RCC 7860 (cell line): ENCODE measurements at regions not wholly inside any gene's neighbourhood (a gene's known extent, or its start where the extent isn't known, plus 50 kb on each side); places are given as distances from the start of the nearest gene placed in this dataset.

Source experiments
- DNase-seq: peaks from one replicate; pipeline ENCODE4 v3.0.0-alpha.2; 2015; ENCODE audit warnings: low spot score
- FAIRE-seq: peaks from 2 replicates; lab custom pipeline; 2012; peaks lifted over from hg19 to GRCh38; lab: Jason Lieb, UNC

DNA sequence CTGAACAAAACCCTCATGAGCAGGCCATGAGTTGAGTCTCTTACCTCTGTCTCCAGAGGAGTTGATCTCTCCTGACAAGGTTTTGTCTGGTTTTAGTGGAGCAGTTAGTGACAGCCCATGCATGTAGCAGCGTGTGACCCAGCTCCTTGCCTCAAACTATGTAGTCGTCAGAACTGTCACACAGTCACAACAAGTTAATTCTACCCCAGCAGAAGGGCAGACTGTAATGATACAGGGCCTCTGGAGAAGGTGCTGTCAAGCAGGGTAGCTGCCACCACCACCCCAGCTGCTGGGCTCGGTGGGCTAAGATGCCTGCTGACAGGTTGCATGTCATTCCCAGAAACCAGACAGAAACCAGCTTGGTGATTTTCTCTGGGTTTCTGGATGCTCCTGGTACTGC, 194.5 kb downstream of the PSAT1 start:
- FAIRE-seq = no peak
- DNase-seq = no peak

DNA sequence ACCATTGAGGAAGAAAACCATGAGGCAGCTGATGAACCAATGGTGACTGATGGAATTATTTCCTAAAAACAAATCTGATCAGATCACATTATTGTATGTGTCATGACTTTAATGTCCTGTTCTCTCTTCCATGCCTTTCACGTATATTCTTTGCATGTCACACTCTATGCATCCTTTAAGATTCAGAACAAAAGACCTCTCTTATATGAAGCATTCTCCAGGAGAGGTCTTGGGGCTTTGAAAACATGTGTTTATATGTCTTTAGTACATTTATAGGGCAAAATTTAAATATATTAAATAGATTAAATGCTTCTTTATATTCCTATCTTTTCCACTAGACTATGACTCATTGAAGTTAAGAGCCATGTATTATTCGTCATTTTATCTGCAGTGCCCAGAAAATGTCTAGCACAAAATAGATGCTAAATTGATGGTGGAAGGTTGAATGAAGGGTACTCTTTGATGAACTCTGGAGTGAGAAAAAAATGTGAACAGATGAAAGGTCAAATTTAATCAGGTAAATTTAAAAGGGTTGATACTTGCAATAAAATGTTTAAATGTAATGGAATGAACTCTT, 196.3 kb downstream of the PSAT1 start:
- FAIRE-seq (no peak), DNase-seq (no peak)

DNA sequence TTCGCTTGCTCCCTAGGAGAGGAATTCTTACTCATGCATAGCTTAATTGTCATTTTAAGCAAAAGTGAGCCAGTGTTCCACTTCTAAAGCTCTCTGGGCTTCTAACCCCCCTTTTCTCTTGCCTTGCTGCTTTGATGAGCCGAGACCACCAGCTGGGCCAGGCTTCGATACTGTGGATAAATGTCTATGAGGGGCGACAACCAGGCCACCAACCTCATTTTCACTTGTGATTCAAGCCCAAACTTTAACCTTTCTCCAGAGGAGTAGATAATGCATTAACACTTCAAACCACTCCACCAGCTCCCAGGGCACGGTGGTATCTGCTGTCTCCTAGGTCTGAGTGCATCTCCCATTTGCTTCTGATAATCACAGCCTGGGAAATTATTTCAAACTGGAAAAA, 205.6 kb downstream of the PSAT1 start:
- no peak for FAIRE-seq
- no peak for DNase-seq

DNA sequence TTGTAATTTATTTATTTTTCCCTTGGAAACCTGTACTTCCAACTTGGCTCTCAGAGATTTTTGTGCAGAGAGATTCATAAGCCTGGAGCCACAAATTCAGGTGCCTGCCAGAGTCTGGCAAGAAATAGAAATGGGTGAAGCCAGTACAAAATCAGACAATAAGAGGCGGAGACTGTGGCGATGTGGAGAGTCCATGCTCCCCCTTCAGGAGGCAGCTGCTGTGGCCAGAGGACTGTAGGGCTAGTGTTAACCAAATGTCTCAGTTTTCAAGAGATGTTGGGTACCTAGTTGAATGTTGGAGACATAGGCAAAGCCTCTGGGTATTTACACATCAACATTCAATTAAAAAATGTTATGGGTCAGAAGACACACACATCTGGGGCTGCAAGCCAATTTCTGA, 208.6 kb downstream of the PSAT1 start:
- DNase-seq = no peak
- FAIRE-seq = no peak

DNA sequence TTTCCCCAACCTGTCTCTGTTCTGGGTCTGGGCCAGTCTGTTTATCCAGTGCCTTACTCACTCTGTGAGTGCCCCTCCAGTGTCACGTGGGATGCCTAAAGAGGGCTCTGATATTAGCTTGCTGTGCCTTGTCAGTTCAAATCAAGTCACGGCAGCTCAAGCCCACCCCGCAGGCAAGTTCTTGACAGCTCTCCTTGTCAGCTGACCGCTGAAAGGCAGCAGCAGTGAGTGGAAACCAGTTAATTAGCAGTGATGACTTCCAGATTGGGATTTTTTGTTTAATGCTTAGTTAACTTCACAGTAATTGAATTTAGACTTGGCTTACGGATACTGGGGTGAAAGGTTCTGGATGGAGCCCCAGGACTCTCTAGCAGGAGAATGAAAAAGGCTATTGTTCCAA, 210.1 kb downstream of the PSAT1 start:
- no peak for FAIRE-seq

DNA sequence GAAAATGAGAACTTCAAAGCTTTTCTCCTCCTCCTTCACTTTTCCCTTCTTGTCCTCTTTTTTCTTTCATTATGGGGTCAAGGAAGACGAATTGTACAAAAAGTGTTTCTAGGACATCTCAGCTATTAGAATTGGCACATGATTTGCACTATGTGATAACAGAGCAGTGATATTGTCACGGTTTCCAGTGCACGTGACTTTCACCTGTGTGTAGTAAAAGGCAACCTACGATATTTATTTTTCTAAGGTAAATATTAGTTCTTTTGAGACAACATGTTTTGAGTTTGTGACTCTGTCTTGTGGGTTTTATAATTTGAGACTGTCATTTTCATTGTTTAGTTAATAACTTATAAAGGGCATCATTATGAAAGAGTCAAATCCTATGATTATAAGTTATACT, 213.1 kb downstream of the PSAT1 start:
- FAIRE-seq = no peak
- DNase-seq = no peak

More for the DNA sequence above, 210.1 kb downstream of the PSAT1 start:
- no peak for DNase-seq

DNA sequence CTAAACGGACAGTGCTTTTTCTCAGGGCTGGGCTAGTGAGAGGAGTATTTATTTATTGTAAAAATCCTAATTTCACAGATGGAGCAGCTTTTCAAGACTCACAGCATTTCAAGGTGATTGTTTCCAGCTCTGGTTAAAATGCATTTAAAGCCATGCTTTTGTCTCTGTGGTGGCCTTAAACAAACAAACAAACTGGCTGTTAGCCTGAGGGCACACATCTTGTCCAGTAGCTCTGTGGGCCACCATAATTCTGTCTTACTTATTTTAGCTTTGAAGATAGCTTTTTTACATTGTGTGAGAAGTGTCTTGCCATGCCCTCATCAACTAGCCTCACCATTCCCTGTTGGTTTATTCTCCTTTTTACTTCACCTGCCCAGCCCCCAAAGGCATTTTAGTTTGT, 218.2 kb downstream of the PSAT1 start:
- DNase-seq (no peak), FAIRE-seq (no peak)

DNA sequence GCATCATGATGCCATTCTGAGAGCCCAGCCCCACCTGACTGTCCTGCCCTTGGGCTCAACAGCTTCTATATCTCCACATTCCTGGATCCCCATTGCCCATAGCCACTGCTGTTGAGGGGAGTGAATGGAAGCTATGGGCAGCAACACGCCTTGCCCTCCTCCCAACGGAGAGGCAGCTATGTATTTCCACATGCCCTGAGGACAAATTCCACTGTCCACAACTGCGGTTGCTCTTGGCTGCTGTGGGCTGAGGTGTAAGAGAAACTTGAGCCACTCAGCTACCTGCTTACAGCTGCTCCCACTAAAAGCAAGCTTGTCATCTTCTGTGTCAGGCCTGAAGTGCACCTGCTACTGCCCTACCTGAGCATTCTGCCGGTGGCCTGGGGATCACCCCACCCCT, 222.9 kb downstream of the PSAT1 start:
- no peak for DNase-seq

DNA sequence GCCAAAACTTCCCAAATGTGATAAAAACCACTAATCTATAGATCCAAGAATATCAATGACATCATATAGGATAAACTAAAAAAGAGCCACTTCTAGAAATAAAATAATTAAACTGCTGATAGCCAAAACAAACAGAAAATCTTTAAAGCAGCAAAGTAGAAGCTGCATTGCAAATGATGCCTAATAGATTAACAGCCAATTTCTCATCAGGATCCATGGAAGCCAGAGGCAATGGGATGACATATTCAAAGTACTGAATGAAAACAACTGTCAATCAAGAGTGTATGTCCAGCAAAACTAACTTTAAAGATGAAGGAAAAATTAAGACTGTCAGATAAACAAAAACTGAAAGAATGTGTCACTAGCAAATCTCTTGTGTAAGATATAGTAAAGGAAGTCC, 224.8 kb downstream of the PSAT1 start:
- DNase-seq (no peak), FAIRE-seq (no peak)

More for the DNA sequence above, 222.9 kb downstream of the PSAT1 start:
- FAIRE-seq = no peak

DNA sequence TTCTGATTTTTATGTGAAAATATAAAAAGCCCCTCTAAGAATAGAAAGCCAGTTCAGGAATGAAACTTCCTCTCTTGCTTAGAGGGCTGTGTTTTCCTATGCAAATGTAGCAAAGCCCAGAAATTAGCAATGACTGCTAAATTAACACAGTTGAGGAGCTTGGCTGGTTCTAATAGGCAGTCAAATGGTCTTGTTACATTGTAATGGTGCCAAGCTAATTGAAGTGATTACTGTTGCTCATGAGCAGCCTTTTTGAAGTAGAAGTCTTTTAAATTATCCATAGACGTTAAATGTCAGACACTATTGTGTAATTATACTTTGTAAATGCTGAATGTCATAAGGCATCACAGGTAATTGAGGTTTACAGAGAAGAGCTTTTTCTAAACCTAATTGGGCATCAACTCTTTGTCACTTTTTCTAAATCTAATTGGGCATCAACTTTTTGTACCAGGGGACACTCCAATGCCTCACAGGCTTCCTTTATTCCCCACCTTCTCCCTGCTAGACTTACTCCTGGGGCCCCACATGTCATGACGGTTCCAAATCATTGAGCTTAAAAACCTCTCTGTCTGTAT, 229.1 kb downstream of the PSAT1 start:
- no peak for DNase-seq
- FAIRE-seq = no peak

DNA sequence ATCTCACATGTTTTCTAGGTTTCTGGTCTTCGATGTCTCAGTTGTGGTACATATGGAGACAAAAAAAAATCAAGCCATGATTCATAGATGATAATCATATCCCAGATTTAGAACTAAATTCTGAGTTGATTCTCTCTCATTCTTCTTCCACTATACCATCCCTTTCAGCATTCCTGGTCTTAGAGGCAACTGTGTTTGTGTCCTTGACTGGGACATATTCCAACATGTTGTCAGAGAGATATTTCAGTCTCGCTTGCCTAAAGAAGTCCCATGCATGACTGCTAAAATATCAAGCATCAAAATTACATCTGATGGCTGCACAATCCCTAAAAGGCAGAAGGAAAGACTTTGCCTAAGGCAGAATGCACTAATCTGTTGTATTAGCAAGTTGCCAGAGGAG, 236.6 kb downstream of the PSAT1 start:
- FAIRE-seq = no peak
- no peak for DNase-seq

DNA sequence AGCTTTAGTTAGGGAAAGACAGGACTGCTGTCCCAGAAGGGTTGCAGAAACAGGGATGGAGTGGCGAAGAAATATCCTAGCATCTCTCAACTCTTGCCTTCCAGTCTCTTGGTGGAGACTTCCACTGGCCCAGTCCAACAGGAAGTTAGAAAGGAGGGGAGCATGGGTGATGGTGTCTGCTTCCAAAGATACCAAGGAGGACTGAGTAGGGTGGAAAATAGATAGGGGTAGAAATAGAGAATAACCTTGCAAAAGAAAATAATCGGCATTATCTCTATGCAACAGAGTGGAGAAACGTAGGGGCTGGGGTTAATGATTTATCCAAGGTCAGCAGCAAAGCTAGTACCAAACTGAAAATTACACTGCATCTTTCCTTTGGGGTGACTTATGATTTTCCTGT, 242.3 kb downstream of the PSAT1 start:
- no peak for DNase-seq
- FAIRE-seq = no peak

DNA sequence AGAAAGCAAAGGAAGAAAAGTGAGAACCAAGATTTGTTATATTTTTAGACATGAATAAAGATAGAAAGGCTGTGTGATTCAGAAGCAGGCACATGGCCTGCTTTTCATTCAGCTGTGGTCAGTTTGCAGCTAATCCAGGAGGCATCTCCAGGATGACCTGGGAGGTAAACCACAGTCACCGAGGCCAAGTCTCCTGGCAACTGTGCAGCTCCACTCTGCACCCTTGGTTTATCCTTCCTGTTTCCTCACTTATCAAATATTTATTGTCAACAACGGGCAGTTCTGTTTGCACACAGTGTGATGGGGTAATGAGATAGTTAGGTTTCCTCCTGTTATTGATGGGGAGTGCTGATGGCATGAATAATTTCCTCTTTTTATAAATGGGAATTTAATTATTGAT, 243.0 kb downstream of the PSAT1 start:
- peak; percentile 94 for FAIRE-seq

DNA sequence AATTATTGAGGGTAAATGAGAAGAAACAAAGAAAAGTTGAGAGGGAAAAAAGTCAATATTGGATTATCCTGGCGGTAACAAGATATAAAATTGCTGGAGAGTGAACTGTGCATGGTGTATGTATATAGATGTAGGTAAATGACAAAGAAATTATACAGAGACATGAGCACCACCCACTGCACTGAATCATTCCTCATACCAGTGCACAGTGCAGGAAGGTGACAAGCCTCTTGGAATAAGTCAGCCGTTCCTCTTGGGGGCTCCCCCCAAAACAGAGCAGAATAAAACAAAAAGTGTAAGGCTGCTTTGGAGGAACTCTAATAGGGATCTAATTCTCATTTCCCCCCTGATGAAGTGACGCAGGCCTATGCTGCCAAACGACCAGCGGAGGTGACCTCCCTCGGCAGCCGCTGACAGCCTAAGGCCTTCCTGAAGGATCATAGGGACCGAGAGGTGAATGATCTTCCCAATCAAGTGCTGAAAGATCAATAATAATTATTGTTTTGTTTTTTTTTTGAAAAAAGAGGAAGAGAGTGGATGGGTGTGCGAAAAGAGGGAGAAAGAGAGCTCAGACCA, 245.0 kb downstream of the PSAT1 start:
- no peak for FAIRE-seq
- no peak for DNase-seq

More for the DNA sequence above, 243.0 kb downstream of the PSAT1 start:
- peak; percentile 77 for DNase-seq

DNA sequence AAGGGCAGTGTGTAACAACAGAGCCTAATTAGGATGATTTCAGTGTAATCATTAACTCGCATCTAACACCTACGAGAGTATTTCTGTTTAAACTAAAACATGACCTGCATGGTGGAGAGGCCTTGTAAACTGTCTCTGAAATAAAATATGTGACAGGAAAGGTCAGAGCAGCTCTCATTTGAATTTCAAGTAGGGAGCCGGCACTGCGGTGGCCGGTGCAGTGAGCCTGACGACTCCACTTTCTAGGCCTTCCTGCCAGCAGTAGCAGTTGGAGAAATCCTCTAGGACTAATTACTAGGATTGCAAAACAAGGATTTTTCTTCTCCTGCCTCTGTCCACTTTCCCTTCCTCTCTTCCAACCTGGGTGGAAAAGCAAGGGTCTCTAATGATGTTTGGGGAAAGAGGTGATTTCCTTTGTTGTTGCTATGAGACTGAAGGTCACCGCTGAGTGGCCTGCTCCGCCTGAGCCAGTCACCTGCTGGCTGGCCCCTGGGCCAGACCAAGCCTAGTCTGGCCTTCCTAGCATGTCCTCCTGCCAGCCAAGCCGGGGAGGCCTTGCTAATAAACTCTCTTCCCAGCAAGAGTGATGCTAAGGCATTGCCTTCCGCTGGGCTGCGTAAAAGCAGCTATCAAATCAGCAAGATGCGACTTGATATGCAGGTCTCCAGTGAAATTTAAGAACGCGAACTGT, 245.7 kb downstream of the PSAT1 start:
- DNase-seq (no peak), FAIRE-seq (no peak)

DNA sequence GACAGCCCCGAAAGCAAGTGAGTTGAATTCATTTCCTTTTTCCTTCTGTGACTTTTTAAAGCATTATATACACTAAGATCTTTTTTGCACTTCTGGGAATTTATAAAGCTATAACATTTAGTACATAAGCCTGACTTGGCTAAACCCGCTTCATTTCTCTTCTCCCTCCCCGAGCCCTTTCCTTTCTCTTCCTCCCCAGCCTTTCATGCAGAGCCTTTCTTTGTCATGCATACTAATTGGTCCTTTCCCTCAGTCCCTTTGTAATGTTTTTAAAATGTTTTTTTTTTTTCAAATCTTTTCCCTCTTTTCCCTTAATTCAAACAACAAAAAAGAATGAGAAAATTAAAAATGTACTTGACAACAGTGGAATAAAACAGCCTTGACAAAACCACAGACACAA, 246.4 kb downstream of the PSAT1 start:
- FAIRE-seq (no peak), DNase-seq (no peak)

DNA sequence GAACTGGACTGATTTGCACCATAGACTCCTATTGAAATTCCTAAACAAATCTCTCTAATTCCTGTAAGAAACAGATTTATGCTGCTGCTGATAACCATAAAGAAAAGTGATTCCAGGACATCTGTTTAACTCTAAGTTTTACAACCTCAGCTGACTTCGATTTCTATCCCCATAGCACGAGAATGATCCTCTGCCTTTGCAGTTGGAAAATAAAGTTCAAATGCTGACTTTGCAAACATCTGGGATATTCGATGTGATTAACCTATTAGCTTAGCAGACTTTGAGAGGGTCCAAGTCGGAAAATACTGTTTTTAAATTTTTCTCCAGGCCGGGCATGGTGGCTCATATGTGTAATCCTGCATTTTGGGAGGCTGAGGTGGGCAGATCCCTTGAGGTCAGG, 247.3 kb downstream of the PSAT1 start:
- DNase-seq = no peak
- FAIRE-seq = no peak

DNA sequence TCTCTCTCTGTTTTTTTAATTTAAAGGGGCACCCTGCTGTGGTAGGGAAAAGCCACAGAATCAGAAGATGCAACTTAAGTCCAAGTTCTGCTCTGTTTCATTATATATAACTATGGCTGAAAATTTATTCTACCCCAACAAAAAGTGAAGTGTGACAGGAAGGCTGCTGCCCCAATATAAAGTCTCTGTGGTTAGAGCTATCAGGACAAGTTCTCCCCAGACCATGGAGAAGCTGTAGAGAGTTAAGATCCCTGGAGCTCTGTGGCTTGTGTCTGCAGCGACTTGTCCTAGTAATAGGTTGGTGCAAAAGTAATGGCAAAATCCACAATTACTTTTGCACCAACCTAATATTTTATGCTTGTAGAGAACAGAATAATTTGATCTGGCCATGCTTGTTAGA, 250.9 kb downstream of the PSAT1 start:
- DNase-seq (no peak), FAIRE-seq (no peak)

DNA sequence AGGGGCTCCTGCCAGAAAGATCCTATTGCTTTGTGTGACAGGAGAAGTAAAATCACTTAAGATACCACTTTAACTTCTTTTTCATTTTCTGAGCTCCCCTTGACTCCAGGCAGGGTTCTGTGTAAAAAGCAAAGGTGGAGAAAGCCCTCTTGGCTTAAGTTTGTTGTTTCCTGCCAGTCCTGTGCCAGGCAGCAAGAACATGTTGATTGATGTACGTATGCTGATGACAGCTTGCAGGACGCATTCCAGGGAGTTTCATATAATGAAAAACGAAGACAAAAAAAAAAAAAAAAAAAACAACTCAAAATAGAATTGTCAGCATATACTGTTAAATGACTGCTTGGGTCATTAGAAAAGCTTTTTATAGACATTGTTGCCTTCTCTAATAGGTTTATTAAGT, 251.7 kb downstream of the PSAT1 start:
- no peak for DNase-seq
- no peak for FAIRE-seq

DNA sequence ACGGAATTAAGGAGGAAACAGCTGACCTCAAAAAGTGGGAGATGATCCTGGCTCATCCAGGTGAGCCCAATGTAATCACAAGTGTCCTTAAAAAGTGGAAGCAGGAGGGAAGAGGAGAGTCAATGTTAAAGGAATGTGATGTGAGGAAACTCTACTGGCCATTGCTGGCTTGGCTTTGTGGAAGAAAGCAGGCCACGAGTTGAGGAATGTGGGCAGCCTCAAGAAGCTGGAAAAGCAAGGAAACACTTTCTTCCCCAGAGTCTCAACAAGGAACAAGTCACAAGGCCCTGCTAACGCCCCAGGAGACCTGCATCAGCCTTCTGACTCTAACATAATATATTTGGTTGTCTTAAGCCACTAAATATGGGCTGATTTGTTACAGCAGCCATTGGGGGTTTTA, 252.8 kb downstream of the PSAT1 start:
- FAIRE-seq = no peak
- DNase-seq = no peak

DNA sequence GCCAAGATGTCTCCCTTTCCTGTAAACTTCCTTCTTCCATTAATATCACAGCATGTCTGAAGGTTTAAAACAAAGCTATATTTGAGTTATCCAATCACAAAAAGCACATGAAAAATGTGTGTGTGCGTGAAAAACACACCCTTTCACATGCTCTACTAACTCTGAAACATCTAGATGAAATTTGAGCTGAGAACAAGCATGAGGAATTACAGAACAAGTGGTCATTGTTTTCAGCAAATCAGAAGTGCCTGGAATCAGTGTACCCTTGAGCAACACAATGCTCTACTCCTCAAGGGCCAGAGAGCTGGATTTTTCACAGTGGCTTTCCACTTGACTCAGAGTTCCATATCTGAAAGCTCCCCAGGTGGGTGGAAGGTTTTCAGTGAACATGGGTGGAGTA, 255.9 kb downstream of the PSAT1 start:
- FAIRE-seq = no peak
- peak; percentile 7 for DNase-seq

DNA sequence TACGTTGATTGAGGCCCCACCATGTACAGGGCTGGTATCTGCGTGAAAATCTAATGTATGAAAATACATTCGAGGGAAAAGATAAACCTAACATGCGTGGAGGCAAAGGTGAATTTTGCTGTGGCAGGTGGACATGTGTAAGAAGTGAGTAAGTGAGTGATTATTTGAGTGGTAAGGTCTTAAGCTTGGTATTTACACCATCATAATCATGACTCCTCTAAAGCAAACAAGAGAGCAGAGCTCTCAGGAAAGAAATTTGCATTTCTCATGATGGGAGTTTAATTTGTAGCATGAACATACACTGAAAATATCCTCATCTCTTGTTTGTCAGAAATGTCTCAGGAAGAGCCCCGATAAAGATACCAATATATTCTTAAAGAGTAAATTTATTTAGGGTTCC, 260.6 kb downstream of the PSAT1 start:
- FAIRE-seq = no peak
- no peak for DNase-seq
